ENCODE measurements at regions not wholly inside any gene's neighbourhood (a gene's known extent, or its start where the extent isn't known, plus 50 kb on each side); places are given as distances from the start of the nearest gene placed in this dataset.
"Not testable (repeated sequence)": the region's sequence is repeated elsewhere in the genome, so short reads cannot be mapped to it uniquely, and the experiment has no call there.

DNA sequence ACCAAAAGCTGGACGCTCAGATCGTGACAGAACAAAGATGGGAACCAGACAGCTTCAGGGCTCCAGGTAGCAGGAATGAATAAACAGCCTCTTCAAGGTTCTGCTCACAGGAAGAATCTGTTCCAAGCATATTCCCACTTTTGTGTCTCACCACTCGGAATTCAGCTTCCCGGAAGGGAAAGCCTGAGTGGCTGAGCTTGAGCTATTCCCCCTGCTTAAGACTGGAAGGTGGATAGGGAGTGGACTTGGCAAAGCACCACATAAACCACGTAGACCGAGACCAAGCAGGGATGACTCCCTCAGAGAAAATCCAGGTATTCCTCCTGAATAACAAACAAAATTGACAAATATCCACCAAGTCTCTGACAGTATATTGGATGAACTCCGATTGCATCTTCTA is 180.2 kb upstream of the NR2F2 start (continued):
- TF ChIP-seq, protein P1, sequence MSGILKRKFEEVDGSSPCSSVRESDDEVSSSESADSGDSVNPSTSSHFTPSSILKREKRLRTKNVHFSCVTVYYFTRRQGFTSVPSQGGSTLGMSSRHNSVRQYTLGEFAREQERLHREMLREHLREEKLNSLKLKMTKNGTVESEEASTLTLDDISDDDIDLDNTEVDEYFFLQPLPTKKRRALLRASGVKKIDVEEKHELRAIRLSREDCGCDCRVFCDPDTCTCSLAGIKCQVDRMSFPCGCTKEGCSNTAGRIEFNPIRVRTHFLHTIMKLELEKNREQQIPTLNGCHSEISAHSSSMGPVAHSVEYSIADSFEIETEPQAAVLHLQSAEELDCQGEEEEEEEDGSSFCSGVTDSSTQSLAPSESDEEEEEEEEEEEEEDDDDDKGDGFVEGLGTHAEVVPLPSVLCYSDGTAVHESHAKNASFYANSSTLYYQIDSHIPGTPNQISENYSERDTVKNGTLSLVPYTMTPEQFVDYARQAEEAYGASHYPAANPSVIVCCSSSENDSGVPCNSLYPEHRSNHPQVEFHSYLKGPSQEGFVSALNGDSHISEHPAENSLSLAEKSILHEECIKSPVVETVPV (CRISPR knock-in tag; IDR thresholded peaks at IDR 0.05), result no peak

DNA sequence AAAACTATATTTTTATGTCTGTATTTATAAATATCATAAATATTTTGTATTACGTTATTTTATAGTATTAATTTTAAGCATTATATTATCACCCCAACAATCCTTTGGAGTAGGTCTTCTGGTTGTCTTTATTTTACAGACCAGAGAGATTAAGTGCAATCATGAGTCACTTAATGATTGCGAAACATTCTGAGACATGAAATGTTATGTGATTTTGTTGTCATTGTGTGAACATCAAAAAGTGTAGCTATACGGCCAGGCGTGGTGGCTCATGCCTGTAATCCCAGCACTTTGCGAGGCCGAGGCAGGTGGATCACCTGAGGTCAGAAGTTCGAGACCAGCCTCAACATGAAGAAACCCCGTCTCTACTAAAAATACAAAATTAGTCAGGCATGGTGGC is 178.8 kb upstream of the NR2F2 start:
- not testable (repeated sequence) for ATAC-seq

DNA sequence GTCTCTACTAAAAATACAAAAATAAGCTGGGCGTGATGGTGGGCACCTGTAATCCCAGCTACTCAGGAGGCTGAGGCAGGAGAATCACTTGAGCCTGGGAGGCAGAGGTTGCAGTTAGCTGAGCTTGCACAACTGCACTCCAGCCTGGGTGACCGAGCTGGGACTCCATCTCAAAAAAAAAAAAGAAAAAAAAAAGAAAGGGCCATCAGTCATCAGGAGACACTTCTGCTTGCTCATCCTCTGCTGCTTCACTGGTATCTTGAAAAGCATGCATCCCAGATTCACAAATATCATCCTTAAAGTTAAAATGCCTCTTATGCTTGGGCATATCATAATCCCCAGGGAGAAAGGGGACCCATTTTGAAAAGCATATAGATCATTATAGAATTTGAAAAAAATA is 176.6 kb upstream of the NR2F2 start:
- no peak for ATAC-seq
- TF ChIP-seq ZFP30 (CRISPR knock-in tag; IDR thresholded peaks at IDR 0.05) (no peak), ZFP3 (CRISPR knock-in tag; IDR thresholded peaks at IDR 0.05) (no peak)

DNA sequence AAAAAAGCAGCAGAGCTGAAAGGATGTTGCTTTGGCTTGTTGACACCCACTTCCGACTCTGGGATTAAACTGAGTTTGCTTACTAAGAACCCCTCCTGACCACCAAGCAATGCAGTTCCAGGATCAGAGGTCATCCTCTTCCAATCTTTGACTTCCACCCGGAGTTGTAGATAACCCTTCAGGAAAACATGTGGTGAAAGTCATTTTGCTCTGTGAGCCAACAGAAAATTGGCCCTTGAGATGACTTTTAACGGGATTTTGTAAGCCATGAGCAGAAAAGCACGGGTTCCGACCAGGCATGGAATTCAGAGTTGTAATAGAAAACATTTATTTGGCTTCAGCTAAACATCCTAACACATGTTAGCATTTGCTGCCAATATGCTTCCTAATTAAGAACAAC is 171.6 kb upstream of the NR2F2 start:
- no peak for ATAC-seq
- TF ChIP-seq ZFP3 (CRISPR knock-in tag; IDR thresholded peaks at IDR 0.05) (no peak), SNAI2 (CRISPR knock-in tag; IDR thresholded peaks at IDR 0.05) (no peak), RARB (CRISPR knock-in tag; IDR thresholded peaks at IDR 0.05) (no peak), BACH2 (CRISPR knock-in tag; IDR thresholded peaks at IDR 0.05; ENCODE audit: borderline replicate concordance) (no peak), TOX (CRISPR knock-in tag; IDR thresholded peaks at IDR 0.05; ENCODE audit: borderline replicate concordance) (no peak), ESRRG (CRISPR knock-in tag; IDR thresholded peaks at IDR 0.05) (no peak), ZNF565 (CRISPR knock-in tag; conservative IDR thresholded peaks at IDR 0.05; ENCODE audit: low read depth) (no peak), ISL1 (CRISPR knock-in tag; IDR thresholded peaks at IDR 0.05) (no peak), ARNTL (CRISPR knock-in tag; IDR thresholded peaks at IDR 0.05; ENCODE audit: borderline replicate concordance, low read depth) (no peak), GLIS3 (CRISPR knock-in tag; IDR thresholded peaks at IDR 0.05) (no peak)
- TF ChIP-seq, protein P2, sequence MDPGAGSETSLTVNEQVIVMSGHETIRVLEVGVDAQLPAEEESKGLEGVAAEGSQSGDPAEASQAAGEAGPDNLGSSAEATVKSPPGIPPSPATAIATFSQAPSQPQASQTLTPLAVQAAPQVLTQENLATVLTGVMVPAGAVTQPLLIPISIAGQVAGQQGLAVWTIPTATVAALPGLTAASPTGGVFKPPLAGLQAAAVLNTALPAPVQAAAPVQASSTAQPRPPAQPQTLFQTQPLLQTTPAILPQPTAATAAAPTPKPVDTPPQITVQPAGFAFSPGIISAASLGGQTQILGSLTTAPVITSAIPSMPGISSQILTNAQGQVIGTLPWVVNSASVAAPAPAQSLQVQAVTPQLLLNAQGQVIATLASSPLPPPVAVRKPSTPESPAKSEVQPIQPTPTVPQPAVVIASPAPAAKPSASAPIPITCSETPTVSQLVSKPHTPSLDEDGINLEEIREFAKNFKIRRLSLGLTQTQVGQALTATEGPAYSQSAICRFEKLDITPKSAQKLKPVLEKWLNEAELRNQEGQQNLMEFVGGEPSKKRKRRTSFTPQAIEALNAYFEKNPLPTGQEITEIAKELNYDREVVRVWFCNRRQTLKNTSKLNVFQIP (CRISPR knock-in tag; IDR thresholded peaks at IDR 0.05; ENCODE audit: borderline replicate concordance, low read depth), result no peak
- TF ChIP-seq, protein P3, sequence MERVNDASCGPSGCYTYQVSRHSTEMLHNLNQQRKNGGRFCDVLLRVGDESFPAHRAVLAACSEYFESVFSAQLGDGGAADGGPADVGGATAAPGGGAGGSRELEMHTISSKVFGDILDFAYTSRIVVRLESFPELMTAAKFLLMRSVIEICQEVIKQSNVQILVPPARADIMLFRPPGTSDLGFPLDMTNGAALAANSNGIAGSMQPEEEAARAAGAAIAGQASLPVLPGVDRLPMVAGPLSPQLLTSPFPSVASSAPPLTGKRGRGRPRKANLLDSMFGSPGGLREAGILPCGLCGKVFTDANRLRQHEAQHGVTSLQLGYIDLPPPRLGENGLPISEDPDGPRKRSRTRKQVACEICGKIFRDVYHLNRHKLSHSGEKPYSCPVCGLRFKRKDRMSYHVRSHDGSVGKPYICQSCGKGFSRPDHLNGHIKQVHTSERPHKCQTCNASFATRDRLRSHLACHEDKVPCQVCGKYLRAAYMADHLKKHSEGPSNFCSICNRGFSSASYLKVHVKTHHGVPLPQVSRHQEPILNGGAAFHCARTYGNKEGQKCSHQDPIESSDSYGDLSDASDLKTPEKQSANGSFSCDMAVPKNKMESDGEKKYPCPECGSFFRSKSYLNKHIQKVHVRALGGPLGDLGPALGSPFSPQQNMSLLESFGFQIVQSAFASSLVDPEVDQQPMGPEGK (CRISPR knock-in tag; IDR thresholded peaks at IDR 0.05; ENCODE audit: borderline replicate concordance), result no peak
- TF ChIP-seq, protein P4, sequence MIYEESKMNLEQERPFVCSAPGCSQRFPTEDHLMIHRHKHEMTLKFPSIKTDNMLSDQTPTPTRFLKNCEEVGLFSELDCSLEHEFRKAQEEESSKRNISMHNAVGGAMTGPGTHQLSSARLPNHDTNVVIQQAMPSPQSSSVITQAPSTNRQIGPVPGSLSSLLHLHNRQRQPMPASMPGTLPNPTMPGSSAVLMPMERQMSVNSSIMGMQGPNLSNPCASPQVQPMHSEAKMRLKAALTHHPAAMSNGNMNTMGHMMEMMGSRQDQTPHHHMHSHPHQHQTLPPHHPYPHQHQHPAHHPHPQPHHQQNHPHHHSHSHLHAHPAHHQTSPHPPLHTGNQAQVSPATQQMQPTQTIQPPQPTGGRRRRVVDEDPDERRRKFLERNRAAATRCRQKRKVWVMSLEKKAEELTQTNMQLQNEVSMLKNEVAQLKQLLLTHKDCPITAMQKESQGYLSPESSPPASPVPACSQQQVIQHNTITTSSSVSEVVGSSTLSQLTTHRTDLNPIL (CRISPR knock-in tag; IDR thresholded peaks at IDR 0.05; ENCODE audit: low read depth), result no peak

DNA sequence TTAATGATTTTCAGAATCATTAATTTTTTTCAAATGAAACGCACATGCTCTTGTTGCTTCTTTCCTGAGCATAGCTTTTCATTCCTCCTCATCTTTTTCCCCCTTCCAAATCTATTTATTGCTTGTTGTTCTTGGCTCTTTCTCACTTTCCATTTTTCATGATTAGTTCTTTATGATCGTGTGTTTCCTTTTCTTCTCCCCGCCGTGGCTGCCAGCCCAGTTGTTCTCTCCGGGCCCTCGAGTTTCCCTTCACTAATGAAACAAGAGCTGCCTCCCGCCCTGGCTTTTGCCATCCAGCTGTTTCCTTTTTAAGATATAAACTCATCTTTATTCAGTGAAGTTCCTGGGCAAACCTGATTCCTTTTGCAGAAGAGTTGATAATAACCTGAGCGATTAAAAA is 170.2 kb upstream of the NR2F2 start:
- no peak for ATAC-seq
- TF ChIP-seq ZFP3 (CRISPR knock-in tag; IDR thresholded peaks at IDR 0.05) (no peak), PPARA (CRISPR knock-in tag; IDR thresholded peaks at IDR 0.05; ENCODE audit: borderline replicate concordance) (no peak), ZFP30 (CRISPR knock-in tag; IDR thresholded peaks at IDR 0.05) (no peak), ZNF8 (CRISPR knock-in tag; IDR thresholded peaks at IDR 0.05) (no peak), TCF4 (CRISPR knock-in tag; IDR thresholded peaks at IDR 0.05; ENCODE audit: borderline replicate concordance) (no peak), OSR1 (CRISPR knock-in tag; IDR thresholded peaks at IDR 0.05) (no peak), BACH2 (CRISPR knock-in tag; IDR thresholded peaks at IDR 0.05; ENCODE audit: borderline replicate concordance) (no peak), RARB (CRISPR knock-in tag; IDR thresholded peaks at IDR 0.05) (no peak), ISL1 (CRISPR knock-in tag; IDR thresholded peaks at IDR 0.05) (no peak), SNAI2 (CRISPR knock-in tag; IDR thresholded peaks at IDR 0.05) (no peak), ARNTL (CRISPR knock-in tag; IDR thresholded peaks at IDR 0.05; ENCODE audit: borderline replicate concordance, low read depth) (no peak), TOX (CRISPR knock-in tag; IDR thresholded peaks at IDR 0.05; ENCODE audit: borderline replicate concordance) (no peak), ZNF565 (CRISPR knock-in tag; conservative IDR thresholded peaks at IDR 0.05; ENCODE audit: low read depth) (no peak), ZC3H10 (CRISPR knock-in tag; IDR thresholded peaks at IDR 0.05) (no peak), ZNF70 (CRISPR knock-in tag; IDR thresholded peaks at IDR 0.05) (no peak), GLIS3 (CRISPR knock-in tag; IDR thresholded peaks at IDR 0.05) (no peak)
- TF ChIP-seq, protein P3 (CRISPR knock-in tag; IDR thresholded peaks at IDR 0.05; ENCODE audit: borderline replicate concordance), result no peak
- TF ChIP-seq, protein P2 (CRISPR knock-in tag; IDR thresholded peaks at IDR 0.05; ENCODE audit: borderline replicate concordance, low read depth), result no peak
- TF ChIP-seq, protein P1 (CRISPR knock-in tag; IDR thresholded peaks at IDR 0.05), result no peak
- TF ChIP-seq, protein P4 (CRISPR knock-in tag; IDR thresholded peaks at IDR 0.05; ENCODE audit: low read depth), result no peak

All from SK-N-SH treated with all-trans-retinoic acid at 6 μM for 48 hours (cell line).